H9 (cell line): ENCODE measurements at regions not wholly inside any gene's neighbourhood (a gene's known extent, or its start where the extent isn't known, plus 50 kb on each side); places are given as distances from the start of the nearest gene placed in this dataset.

Experiments
- DNase-seq: peaks from one replicate; pipeline ENCODE4 v3.0.0-alpha.2; 2017
- H2AFZ ChIP-seq: one replicate; pipeline ENCODE4 v1.6.1; 2013; ENCODE audit warnings: mild to moderate bottlenecking, low read length, control low read depth, moderate library complexity
- H2AK5ac ChIP-seq: 2 replicates; pipeline ENCODE4 v1.6.1; 2013; ENCODE audit warnings: low read length, control low read depth, mixed read lengths; ENCODE audit not compliant: insufficient read length
- H2BK120ac ChIP-seq: one replicate; pipeline ENCODE4 v1.6.1; 2013; ENCODE audit warnings: low read depth, mild to moderate bottlenecking, low read length, control low read depth, inconsistent platforms; ENCODE audit not compliant: poor library complexity, severe bottlenecking
- H2BK12ac ChIP-seq: 2 replicates; pipeline ENCODE4 v1.6.1; 2013; ENCODE audit warnings: low read length, control low read depth, mixed read lengths, low read depth; ENCODE audit not compliant: insufficient read length
- H2BK15ac ChIP-seq: 2 replicates; pipeline ENCODE4 v1.6.1; 2013; ENCODE audit warnings: low read depth, low read length, control low read depth
- H2BK20ac ChIP-seq: one replicate; pipeline ENCODE4 v1.6.1; 2013; ENCODE audit warnings: low read depth, mild to moderate bottlenecking, low read length, control low read depth, inconsistent platforms; ENCODE audit not compliant: poor library complexity, severe bottlenecking
- H2BK5ac ChIP-seq: 2 replicates; pipeline ENCODE4 v1.6.1; 2013; ENCODE audit warnings: low read length, control low read depth, mixed read lengths; ENCODE audit not compliant: insufficient read length
- H3K14ac ChIP-seq: 2 replicates; pipeline ENCODE4 v1.6.1; 2013; ENCODE audit warnings: low read length, control low read depth; ENCODE audit not compliant: insufficient read depth
- H3K18ac ChIP-seq: 2 replicates; pipeline ENCODE4 v1.6.1; 2013; ENCODE audit warnings: low read depth, mild to moderate bottlenecking, mixed read lengths, low read length, control low read depth; ENCODE audit not compliant: insufficient read length
- H3K23ac ChIP-seq: 2 replicates; pipeline ENCODE4 v1.6.1; 2013; ENCODE audit warnings: low read length, control low read depth, mixed read lengths, low read depth; ENCODE audit not compliant: insufficient read length
- H3K23me2 ChIP-seq: 2 replicates; pipeline ENCODE4 v1.6.1; 2013; ENCODE audit warnings: low read depth, mild to moderate bottlenecking, mixed read lengths, low read length, control low read depth; ENCODE audit not compliant: insufficient read length, poor library complexity, severe bottlenecking
- H3K27ac ChIP-seq: 2 replicates; pipeline ENCODE4 v1.5.1; 2013; ENCODE audit warnings: low read length, control low read depth, mixed read lengths, low read depth; ENCODE audit not compliant: insufficient read length
- H3K27me3 ChIP-seq: 2 replicates; pipeline ENCODE4 v1.6.1; 2013; ENCODE audit warnings: low read length, control low read depth, inconsistent platforms; ENCODE audit not compliant: insufficient read depth
- H3K4ac ChIP-seq: 2 replicates; pipeline ENCODE4 v1.6.1; 2013; ENCODE audit warnings: low read depth, mild to moderate bottlenecking, control low read depth, inconsistent platforms, low read length, moderate library complexity
- H3K4me1 ChIP-seq: 2 replicates; pipeline ENCODE4 v1.6.1; 2013; ENCODE audit warnings: low read length, control low read depth, inconsistent platforms; ENCODE audit not compliant: insufficient read depth
- H3K4me2 ChIP-seq: 2 replicates; pipeline ENCODE4 v1.6.1; 2013; ENCODE audit warnings: low read length, control low read depth, mixed read lengths; ENCODE audit not compliant: insufficient read length, insufficient read depth
- H3K56ac ChIP-seq: 2 replicates; pipeline ENCODE4 v1.6.1; 2013; ENCODE audit warnings: low read depth, mild to moderate bottlenecking, mixed read lengths, low read length, control low read depth; ENCODE audit not compliant: insufficient read length
- H3K79me1 ChIP-seq: 2 replicates; pipeline ENCODE4 v1.6.1; 2013; ENCODE audit warnings: low read depth, mild to moderate bottlenecking, moderate library complexity, low read length, control low read depth, inconsistent platforms; ENCODE audit not compliant: insufficient read depth, poor library complexity, severe bottlenecking
- H3K79me2 ChIP-seq: 2 replicates; pipeline ENCODE4 v1.6.1; 2013; ENCODE audit warnings: low read length, control low read depth, inconsistent platforms; ENCODE audit not compliant: insufficient read depth
- H3K9ac ChIP-seq: 2 replicates; pipeline ENCODE4 v1.6.1; 2013; ENCODE audit warnings: low read length, control low read depth, mixed read lengths; ENCODE audit not compliant: insufficient read length; ENCODE audit errors: extremely low read depth
- H3K9me3 ChIP-seq: one replicate; pipeline ENCODE4 v1.6.1; 2013; ENCODE audit warnings: low read depth, low read length, inconsistent platforms; ENCODE audit not compliant: control insufficient read depth
- H3T11ph ChIP-seq: one replicate; pipeline ENCODE4 v1.6.1; 2013; ENCODE audit warnings: mild to moderate bottlenecking, low read length, control low read depth, inconsistent platforms
- H4K20me1 ChIP-seq: one replicate; pipeline ENCODE4 v1.6.1; 2013; ENCODE audit not compliant: control insufficient read depth, insufficient read length, insufficient read depth
- H4K5ac ChIP-seq: 2 replicates; pipeline ENCODE4 v1.6.1; 2013; ENCODE audit warnings: low read depth, mild to moderate bottlenecking, mixed read lengths, low read length, control low read depth; ENCODE audit not compliant: insufficient read length
- H4K8ac ChIP-seq: replicated peaks from 2 replicates; pipeline ENCODE4 v1.6.1; 2013; ENCODE audit warnings: low read length, control low read depth, mixed read lengths, low read depth; ENCODE audit not compliant: insufficient read length
- H4K91ac ChIP-seq: 2 replicates; pipeline ENCODE4 v1.6.1; 2013; ENCODE audit warnings: low read depth, mild to moderate bottlenecking, moderate library complexity, mixed read lengths, low read length, control low read depth; ENCODE audit not compliant: insufficient read length
- H3K27ac Mint-ChIP-seq, 3 experiments: 2 replicates in 2 of 3; 3 replicates in 1 of 3; pipeline ENCODE4 v1.8.0; 2020 to 2021; ENCODE audit warnings: mixed read lengths in 3 of 3, mild to moderate bottlenecking in 1 of 3, moderate library complexity in 1 of 3
- H3K27me3 Mint-ChIP-seq: 2 replicates; pipeline ENCODE4 v1.8.0; 2021; ENCODE audit warnings: low read depth, mild to moderate bottlenecking, moderate library complexity, mixed read lengths
- H3K36me3 Mint-ChIP-seq, 3 experiments: 2 replicates in 2 of 3; 3 replicates in 1 of 3; pipeline ENCODE4 v1.8.0; 2020 to 2021; ENCODE audit warnings: low read depth in 3 of 3, mixed read lengths in 3 of 3; ENCODE audit not compliant: insufficient read depth in 1 of 3
- H3K4me1 Mint-ChIP-seq, 2 experiments: 2 replicates each; pipeline ENCODE4 v1.8.0; 2020; ENCODE audit warnings: mixed read lengths in 2 of 2
- H3K4me3 Mint-ChIP-seq, 2 experiments: 2 replicates in 1 of 2; 3 replicates in 1 of 2; pipeline ENCODE4 v1.8.0; 2020 to 2021; ENCODE audit warnings: mild to moderate bottlenecking in 2 of 2, mixed read lengths in 2 of 2, moderate library complexity in 1 of 2
- H3K9me3 Mint-ChIP-seq, 2 experiments: 2 replicates in 1 of 2; 3 replicates in 1 of 2; pipeline ENCODE4 v1.8.0; 2020; ENCODE audit warnings: mild to moderate bottlenecking in 2 of 2, mixed read lengths in 2 of 2, moderate library complexity in 1 of 2
- CTCF ChIP-seq: fragments of 200-600 bp; sonication (generic); conservative IDR thresholded peaks from 3 replicates; pipeline ENCODE4 v1.8.0; 2021; ENCODE audit warnings: antibody characterized with exemption, mild to moderate bottlenecking
- WGBS: extraction: QIAGEN DNeasy Blood & Tissue Kit; methylation state at CpG from one replicate; pipeline ENCODE4 v1.1.7; 2013; ENCODE audit warnings: missing lambda C conversion rate, low lambda C conversion rate, mixed read lengths; ENCODE audit not compliant: insufficient read length; ENCODE audit errors: extremely low coverage; 5-methylcytosine and 5-hydroxymethylcytosine counted together

- Mint-ChIP-seq H3K4me1 (no peaks in the 10 kb centered on the region; a peak in 1 of 4 replicates), H3K36me3 (no peaks in the 10 kb centered on the region), H3K27me3 (peaks cover 8% of the 10 kb centered on the region), H3K27ac (no peak overlapping the region), H3K9me3 (peaks cover 0 to 2% of the 10 kb centered on the region in 2 experiments; a peak in 2 of 5 replicates), H3K4me3 (no peak overlapping the region)
- Histone ChIP-seq H4K91ac (no peak overlapping the region), H3K4me2 (no peak overlapping the region), H4K5ac (no peak overlapping the region), H4K8ac (no peak overlapping the region), H2BK5ac (no peak overlapping the region), H2BK12ac (no peak overlapping the region), H2AK5ac (no peak overlapping the region), H3K18ac (no peak overlapping the region), H3K56ac (no peak overlapping the region), H2BK15ac (no peak overlapping the region), H4K20me1 (no peaks in the 10 kb centered on the region), H3K27ac (no peak overlapping the region), H2AFZ (no peak overlapping the region), H3K4ac (no peak overlapping the region), H3K79me2 (no peaks in the 10 kb centered on the region), H3K9me3 (no peaks in the 10 kb centered on the region), H2BK120ac (no peak overlapping the region), H3K14ac (no peak overlapping the region; the same call in 1 of the 2 replicates), H3T11ph (no peak overlapping the region), H3K23ac (no peak overlapping the region), H3K23me2 (no peaks in the 10 kb centered on the region), H3K9ac (no peak overlapping the region), H3K4me1 (no peaks in the 10 kb centered on the region), H2BK20ac (no peak overlapping the region), H3K79me1 (no peaks in the 10 kb centered on the region), H3K27me3 (no peaks in the 10 kb centered on the region)
- DNase-seq: no peak
- no peak for TF ChIP-seq CTCF
- no CpG with 5 or more reads among the region's 9 CpGs for WGBS
These were observed 166.9 kb upstream of the DIO3 start for GRCh38 chr14:101394374-101394773.
